Caco-2 (cell line): ENCODE measurements at regions not wholly inside any gene's neighbourhood (a gene's known extent, or its start where the extent isn't known, plus 50 kb on each side); places are given as distances from the start of the nearest gene placed in this dataset.

ENCODE experiments used
- BruUV-seq: library from RNA; stranded (reverse); fragments of 400-500 nt; replicated peaks from 2 replicates; lab custom pipeline; 2021; lab: Mats Ljungman, UMichigan
- CTCF ChIA-PET: fragments of 300-600 bp; sonication (Branson Sonifier 250); formaldehyde crosslinking; loops from one replicate; lab custom pipeline; 2022; ENCODE audit warnings: antibody characterized with exemption; lab: Charles Lee
- POLR2A ChIA-PET: fragments of 300-600 bp; sonication (Branson Sonifier 250); formaldehyde crosslinking; loops from one replicate; lab custom pipeline; 2022; ENCODE audit warnings: antibody characterized with exemption; lab: Charles Lee
- DNase-seq, 2 experiments: peaks; one replicate each; pipeline versions ENCODE4 v3.0.0 to v3.0.0-alpha.2; 2020 to 2022
- H3K27me3 ChIP-seq: replicated peaks from 2 replicates; pipeline ENCODE4 v1.6.0; 2011; ENCODE audit warnings: low read length; ENCODE audit not compliant: control insufficient read depth, insufficient read depth
- H3K36me3 ChIP-seq: 2 replicates; pipeline ENCODE4 v1.5.1; 2011; ENCODE audit warnings: low read length; ENCODE audit not compliant: control insufficient read depth, insufficient read depth
- H3K4me1 ChIP-seq: fragments of 250-450 bp; sonication (Bioruptor Pico); 2 replicates; pipeline ENCODE4 v1.5.1; 2020; ENCODE audit warnings: mild to moderate bottlenecking
- H3K4me3 ChIP-seq: 2 replicates; pipeline ENCODE4 v1.5.1; 2011; ENCODE audit warnings: low read depth, mild to moderate bottlenecking, control low read depth, low read length
- H3K9me3 ChIP-seq: fragments of 250-450 bp; sonication (Bioruptor Pico); 2 replicates; pipeline ENCODE4 v1.5.1; 2020; ENCODE audit warnings: mild to moderate bottlenecking, moderate library complexity
- H3K27ac Mint-ChIP-seq: one replicate; pipeline ENCODE4 v1.8.0; 2022; ENCODE audit warnings: mixed read lengths; ENCODE audit not compliant: unreplicated experiment
- H3K27me3 Mint-ChIP-seq: one replicate; pipeline ENCODE4 v1.8.0; 2022; ENCODE audit warnings: mixed read lengths; ENCODE audit not compliant: insufficient read depth, unreplicated experiment
- H3K36me3 Mint-ChIP-seq: one replicate; pipeline ENCODE4 v1.8.0; 2022; ENCODE audit warnings: mild to moderate bottlenecking, mixed read lengths; ENCODE audit not compliant: insufficient read depth, unreplicated experiment
- H3K4me1 Mint-ChIP-seq: one replicate; pipeline ENCODE4 v1.8.0; 2022; ENCODE audit warnings: low read depth, mixed read lengths; ENCODE audit not compliant: unreplicated experiment
- H3K4me3 Mint-ChIP-seq: one replicate; pipeline ENCODE4 v1.8.0; 2022; ENCODE audit warnings: mild to moderate bottlenecking, moderate library complexity, mixed read lengths; ENCODE audit not compliant: unreplicated experiment
- H3K9me3 Mint-ChIP-seq: one replicate; pipeline ENCODE4 v1.8.0; 2022; ENCODE audit warnings: mixed read lengths; ENCODE audit not compliant: unreplicated experiment
- intact Hi-C: fragments of 100-400 bp; cut with micrococcal nuclease; formaldehyde crosslinking; loops from one replicate; pipeline ENCODE4 v1.10.0; 2022; ENCODE audit not compliant: unreplicated experiment
- TF ChIP-seq, protein P1 (sequence below), 2 experiments: fragments of 200-600 bp in 1 of 2; IDR thresholded peaks; 1 replicate in 1 of 2; 2 replicates in 1 of 2; pipeline versions ENCODE4 v1.5.1 to v1.8.0; 2011 to 2022; ENCODE audit warnings: antibody characterized with exemption in 1 of 2, control low read depth in 1 of 2, inconsistent platforms in 1 of 2, low read depth in 1 of 2, low read length in 1 of 2, mild to moderate bottlenecking in 1 of 2, moderate library complexity in 1 of 2; ENCODE audit not compliant: insufficient read depth in 1 of 2, severe bottlenecking in 1 of 2, unreplicated experiment in 1 of 2

DNA sequence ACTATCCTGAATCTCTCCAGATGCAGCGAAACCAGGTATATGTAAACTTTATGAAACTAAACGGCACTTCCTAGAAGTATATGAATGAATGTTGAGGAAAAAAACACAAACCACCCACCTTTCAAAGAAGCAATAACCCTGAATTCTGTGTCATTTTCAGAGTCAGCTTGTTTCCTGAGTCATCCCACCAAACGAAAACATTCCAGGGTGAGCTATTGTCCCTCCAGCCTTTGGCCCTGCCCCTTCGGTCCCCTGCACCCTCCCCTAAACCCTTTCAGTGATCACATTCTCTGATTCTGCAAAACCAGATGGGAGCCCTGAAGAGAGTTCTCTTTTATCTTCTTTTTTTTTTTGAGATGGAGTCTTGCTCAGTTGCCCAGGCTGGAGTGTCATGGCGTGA lies 202.6 kb upstream of the ALG10B start:
- Histone ChIP-seq H3K36me3 (no peaks in the 10 kb centered on the region), H3K4me1 (no peaks in the 10 kb centered on the region), H3K9me3 (no peaks in the 10 kb centered on the region), H3K4me3 (no peak overlapping the region), H3K27me3 (no peaks in the 10 kb centered on the region)
- no peaks in the 10 kb centered on the region for H3K36me3 Mint-ChIP-seq
- H3K4me3 Mint-ChIP-seq = no peak overlapping the region
- no peaks in the 10 kb centered on the region for H3K4me1 Mint-ChIP-seq
- no peak overlapping the region for H3K27ac Mint-ChIP-seq
- no TSS peak for BruUV-seq
- DNase-seq = no peak
- H3K27me3 Mint-ChIP-seq = no peaks in the 10 kb centered on the region
- H3K9me3 Mint-ChIP-seq = peaks cover 11% of the 10 kb centered on the region
- intact Hi-C loops = no loop called here
- TF ChIP-seq, protein P1, sequence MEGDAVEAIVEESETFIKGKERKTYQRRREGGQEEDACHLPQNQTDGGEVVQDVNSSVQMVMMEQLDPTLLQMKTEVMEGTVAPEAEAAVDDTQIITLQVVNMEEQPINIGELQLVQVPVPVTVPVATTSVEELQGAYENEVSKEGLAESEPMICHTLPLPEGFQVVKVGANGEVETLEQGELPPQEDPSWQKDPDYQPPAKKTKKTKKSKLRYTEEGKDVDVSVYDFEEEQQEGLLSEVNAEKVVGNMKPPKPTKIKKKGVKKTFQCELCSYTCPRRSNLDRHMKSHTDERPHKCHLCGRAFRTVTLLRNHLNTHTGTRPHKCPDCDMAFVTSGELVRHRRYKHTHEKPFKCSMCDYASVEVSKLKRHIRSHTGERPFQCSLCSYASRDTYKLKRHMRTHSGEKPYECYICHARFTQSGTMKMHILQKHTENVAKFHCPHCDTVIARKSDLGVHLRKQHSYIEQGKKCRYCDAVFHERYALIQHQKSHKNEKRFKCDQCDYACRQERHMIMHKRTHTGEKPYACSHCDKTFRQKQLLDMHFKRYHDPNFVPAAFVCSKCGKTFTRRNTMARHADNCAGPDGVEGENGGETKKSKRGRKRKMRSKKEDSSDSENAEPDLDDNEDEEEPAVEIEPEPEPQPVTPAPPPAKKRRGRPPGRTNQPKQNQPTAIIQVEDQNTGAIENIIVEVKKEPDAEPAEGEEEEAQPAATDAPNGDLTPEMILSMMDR (IDR thresholded peaks at IDR 0.05; ENCODE audit: insufficient read depth in 1 of 2, low read depth in 1 of 2, low read length in 1 of 2, severe bottlenecking in 1 of 2, unreplicated experiment in 1 of 2) = no peak
- POLR2A ChIA-PET = no interaction called here
- CTCF ChIA-PET = no interaction called here

DNA sequence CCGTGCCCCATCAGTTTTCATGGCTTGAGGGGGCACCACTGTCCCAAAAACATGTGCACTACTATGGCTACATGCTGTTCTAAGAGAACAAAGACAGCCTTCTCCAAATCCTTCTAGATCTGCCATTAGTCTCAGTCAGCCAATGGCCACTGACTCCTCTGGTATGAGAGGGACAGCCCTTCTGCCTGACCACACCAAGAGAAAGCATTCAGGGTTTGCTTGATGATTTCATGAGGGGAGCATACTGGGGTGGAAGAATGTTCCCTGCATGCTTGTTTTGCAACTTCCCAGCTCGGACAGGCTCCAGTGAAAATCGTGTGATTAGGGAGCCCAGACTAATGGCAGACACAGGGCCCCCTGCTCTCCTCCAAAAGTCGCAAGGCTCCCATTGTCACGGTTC lies 199.6 kb upstream of the ALG10B start:
- TF ChIP-seq, protein P1 (IDR thresholded peaks at IDR 0.05; ENCODE audit: insufficient read depth in 1 of 2, low read depth in 1 of 2, low read length in 1 of 2, severe bottlenecking in 1 of 2, unreplicated experiment in 1 of 2) = no peak
- Mint-ChIP-seq H3K9me3 (peaks cover 24% of the 10 kb centered on the region), H3K36me3 (no peaks in the 10 kb centered on the region), H3K4me1 (no peaks in the 10 kb centered on the region), H3K4me3 (no peak overlapping the region), H3K27ac (no peak overlapping the region), H3K27me3 (no peaks in the 10 kb centered on the region)
- BruUV-seq = no TSS peak
- intact Hi-C loops = no loop called here
- H3K4me1 ChIP-seq = no peaks in the 10 kb centered on the region
- peaks cover under 1% of the 10 kb centered on the region; the same call in 1 of the 2 replicates for H3K9me3 ChIP-seq
- ChIA-PET POLR2A (no interaction called here), CTCF (no interaction called here)
- no peaks in the 10 kb centered on the region for H3K27me3 ChIP-seq
- no peak for DNase-seq
- no peak overlapping the region for H3K4me3 ChIP-seq
- H3K36me3 ChIP-seq = no peaks in the 10 kb centered on the region

DNA sequence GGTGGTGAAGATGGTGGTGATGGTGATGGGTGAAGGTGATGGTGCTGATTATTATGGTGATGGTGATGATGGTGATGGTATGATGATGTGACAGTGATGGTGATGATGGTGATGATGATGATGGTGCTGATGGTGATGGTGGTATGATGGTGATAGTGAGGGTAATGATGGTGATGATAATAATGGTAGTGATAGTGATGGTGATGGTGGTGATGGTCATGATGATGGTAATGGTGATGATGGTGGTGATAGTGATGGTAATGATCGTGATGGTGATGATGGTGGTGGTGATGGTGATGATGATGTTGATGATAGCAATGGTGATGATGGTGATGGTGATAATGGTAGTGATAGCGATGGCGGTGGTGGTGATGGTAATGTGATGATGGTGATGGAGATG lies 197.9 kb upstream of the ALG10B start:
- no peaks in the 10 kb centered on the region for H3K4me1 ChIP-seq
- no peaks in the 10 kb centered on the region for H3K36me3 Mint-ChIP-seq
- no peaks in the 10 kb centered on the region for H3K27me3 Mint-ChIP-seq
- DNase-seq = no peak
- ChIA-PET POLR2A (no interaction called here), CTCF (no interaction called here)
- no peak overlapping the region for H3K4me3 Mint-ChIP-seq
- TF ChIP-seq, protein P1 (IDR thresholded peaks at IDR 0.05; ENCODE audit: insufficient read depth in 1 of 2, low read depth in 1 of 2, low read length in 1 of 2, severe bottlenecking in 1 of 2, unreplicated experiment in 1 of 2) = no peak
- no peak overlapping the region for H3K4me3 ChIP-seq
- peaks cover 27% of the 10 kb centered on the region for H3K9me3 Mint-ChIP-seq
- no peak overlapping the region for H3K27ac Mint-ChIP-seq
- intact Hi-C loops = no loop called here
- H3K36me3 ChIP-seq = no peaks in the 10 kb centered on the region
- no TSS peak for BruUV-seq
- no peaks in the 10 kb centered on the region for H3K4me1 Mint-ChIP-seq
- no peaks in the 10 kb centered on the region for H3K27me3 ChIP-seq
- H3K9me3 ChIP-seq = peaks cover 11% of the 10 kb centered on the region; the same call in 1 of the 2 replicates
